Fibroblast of the aortic adventitia (primary cell): ENCODE measurements at regions not wholly inside any gene's neighbourhood (a gene's known extent, or its start where the extent isn't known, plus 50 kb on each side); places are given as distances from the start of the nearest gene placed in this dataset.

Experiments
- DNase-seq: peaks from one replicate; pipeline ENCODE4 v3.0.0-alpha.2; 2010; ENCODE audit warnings: low read depth
- H3K4me3 ChIP-seq: 2 replicates; pipeline ENCODE4 v1.5.1; 2011; ENCODE audit warnings: low read depth, mild to moderate bottlenecking, control low read depth, low read length, moderate library complexity
- TF ChIP-seq, protein P1 (sequence below): IDR thresholded peaks from 2 replicates; pipeline ENCODE4 v1.5.1; 2011; ENCODE audit warnings: mild to moderate bottlenecking, low read length, control low read depth, inconsistent platforms; ENCODE audit not compliant: insufficient read depth

DNA sequence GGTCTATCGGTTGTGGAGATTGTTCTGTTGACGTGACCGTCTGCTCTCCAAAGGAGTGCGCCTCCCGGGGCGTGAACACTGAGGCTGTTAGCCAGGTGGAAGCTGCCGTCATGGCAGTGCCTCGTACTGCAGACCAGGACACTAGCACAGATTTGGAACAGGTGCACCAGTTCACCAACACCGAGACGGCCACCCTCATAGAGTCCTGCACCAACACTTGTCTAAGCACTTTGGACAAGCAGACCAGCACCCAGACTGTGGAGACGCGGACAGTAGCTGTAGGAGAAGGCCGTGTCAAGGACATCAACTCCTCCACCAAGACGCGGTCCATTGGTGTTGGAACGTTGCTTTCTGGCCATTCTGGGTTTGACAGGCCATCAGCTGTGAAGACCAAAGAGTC is 128.9 kb upstream of the DMRT1 start:
- no peak overlapping the region for H3K4me3 ChIP-seq

DNA sequence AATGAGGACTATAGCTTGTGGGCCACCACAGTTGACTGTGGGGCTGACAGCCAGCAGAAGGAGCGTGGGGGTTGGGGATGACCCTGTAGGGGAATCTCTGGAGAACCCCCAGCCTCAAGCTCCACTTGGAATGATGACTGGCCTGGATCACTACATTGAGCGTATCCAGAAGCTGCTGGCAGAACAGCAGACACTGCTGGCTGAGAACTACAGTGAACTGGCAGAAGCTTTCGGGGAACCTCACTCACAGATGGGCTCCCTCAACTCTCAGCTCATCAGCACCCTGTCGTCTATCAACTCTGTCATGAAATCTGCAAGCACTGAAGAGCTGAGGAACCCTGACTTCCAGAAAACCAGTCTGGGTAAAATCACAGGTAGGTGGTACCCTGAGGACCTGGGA is 128.4 kb upstream of the DMRT1 start:
- no peak for DNase-seq
- TF ChIP-seq, protein P1, sequence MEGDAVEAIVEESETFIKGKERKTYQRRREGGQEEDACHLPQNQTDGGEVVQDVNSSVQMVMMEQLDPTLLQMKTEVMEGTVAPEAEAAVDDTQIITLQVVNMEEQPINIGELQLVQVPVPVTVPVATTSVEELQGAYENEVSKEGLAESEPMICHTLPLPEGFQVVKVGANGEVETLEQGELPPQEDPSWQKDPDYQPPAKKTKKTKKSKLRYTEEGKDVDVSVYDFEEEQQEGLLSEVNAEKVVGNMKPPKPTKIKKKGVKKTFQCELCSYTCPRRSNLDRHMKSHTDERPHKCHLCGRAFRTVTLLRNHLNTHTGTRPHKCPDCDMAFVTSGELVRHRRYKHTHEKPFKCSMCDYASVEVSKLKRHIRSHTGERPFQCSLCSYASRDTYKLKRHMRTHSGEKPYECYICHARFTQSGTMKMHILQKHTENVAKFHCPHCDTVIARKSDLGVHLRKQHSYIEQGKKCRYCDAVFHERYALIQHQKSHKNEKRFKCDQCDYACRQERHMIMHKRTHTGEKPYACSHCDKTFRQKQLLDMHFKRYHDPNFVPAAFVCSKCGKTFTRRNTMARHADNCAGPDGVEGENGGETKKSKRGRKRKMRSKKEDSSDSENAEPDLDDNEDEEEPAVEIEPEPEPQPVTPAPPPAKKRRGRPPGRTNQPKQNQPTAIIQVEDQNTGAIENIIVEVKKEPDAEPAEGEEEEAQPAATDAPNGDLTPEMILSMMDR: no peak

More for the DNA sequence above, 128.9 kb upstream of the DMRT1 start:
- TF ChIP-seq, protein P1: no peak
- no peak for DNase-seq

DNA sequence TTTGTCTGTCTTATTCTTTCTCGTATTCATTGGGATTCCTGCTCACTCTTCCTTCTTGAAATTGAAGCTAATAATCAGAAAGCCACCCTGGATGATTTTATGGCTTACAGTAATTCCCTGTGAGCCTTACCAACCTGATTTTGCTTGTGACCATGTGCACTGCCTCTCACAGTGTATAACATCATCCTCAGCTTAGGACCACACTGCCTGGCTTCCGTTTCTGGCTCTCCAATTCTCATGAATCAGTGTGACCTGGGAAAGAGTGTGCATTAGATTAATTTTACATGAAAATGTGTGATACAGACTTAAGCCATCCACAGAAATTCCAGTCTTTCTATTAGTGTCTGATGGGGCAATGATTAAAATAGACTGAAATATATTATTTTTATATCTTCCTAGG is 126.8 kb upstream of the DMRT1 start:
- no peak for DNase-seq
- no peak overlapping the region for H3K4me3 ChIP-seq
- TF ChIP-seq, protein P1: no peak

More for the DNA sequence above, 128.4 kb upstream of the DMRT1 start:
- no peak overlapping the region for H3K4me3 ChIP-seq

DNA sequence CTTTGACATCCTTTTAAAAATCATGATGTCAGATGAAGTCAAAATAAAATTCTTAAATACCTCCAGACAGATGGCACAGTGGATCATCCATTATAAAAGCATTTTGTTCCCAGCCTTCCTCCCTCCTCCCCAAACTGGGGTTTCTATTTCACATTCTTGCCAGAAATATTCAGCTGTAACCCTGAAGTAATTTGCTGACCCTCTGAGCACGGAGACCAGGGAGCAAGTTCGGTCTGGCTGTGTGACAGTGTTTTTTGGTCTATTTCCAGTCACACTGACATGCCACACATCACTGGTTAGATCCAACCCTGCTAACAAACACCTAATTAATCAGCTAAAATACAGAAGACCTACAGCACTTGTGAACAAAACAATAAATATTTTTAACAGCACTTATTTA is 126.2 kb upstream of the DMRT1 start:
- TF ChIP-seq, protein P1: no peak
- DNase-seq: no peak
- no peak overlapping the region for H3K4me3 ChIP-seq

DNA sequence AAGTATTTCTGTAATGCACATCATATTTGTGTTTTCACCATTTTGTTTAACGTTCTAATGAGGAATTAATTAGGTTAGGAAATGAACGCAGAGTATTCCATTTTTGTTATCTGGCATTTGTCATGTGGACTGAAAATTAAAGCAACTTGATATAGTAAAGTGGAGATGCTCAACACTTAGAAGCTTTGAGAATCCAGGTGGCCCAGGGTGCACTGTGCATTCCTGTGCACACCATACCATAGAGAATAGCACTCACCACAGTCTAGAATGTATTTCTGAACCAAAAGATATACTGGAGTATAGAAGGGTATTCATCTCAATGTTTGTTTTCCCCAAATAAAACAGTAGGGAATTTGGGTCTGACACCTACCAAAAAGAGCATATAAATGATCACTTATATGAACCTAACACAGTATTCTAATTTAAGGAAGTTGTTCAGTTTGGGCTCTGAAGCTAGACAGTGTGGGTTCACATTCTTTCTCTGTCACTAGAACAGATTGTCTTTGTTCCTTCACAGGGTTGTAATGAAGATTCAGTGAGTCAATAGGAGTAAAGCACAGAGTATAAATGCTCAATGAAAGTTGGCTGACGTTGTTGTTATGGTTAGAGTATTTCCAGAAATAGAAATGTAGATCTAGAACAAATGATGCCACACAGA is 125.6 kb upstream of the DMRT1 start:
- peak; percentile 37 for DNase-seq
- TF ChIP-seq, protein P1: no peak
- no peak overlapping the region for H3K4me3 ChIP-seq

DNA sequence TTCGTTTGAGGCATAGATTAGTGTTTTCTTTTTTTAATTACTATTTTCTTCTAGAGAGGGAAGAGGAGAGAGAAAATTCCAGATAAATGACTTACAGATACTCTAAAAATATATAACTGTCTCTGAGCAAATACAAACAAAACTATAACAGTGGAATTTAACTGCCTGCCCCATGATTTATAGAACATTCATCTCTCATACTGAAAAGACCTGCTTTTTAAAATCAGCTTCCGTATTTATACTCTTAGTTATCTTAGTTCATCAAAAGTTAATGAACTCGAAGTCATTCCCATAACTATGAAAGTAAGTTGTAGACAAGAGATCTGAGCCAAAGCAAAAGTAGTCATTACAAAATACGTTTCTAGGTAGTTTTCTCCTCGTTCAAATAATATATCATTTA is 123.8 kb upstream of the DMRT1 start:
- no peak for DNase-seq
- TF ChIP-seq, protein P1: no peak
- no peak overlapping the region for H3K4me3 ChIP-seq
